Stimulated activated naive CD4-positive, alpha-beta T cell (primary cell): ENCODE measurements at regions not wholly inside any gene's neighbourhood (a gene's known extent, or its start where the extent isn't known, plus 50 kb on each side); places are given as distances from the start of the nearest gene placed in this dataset.
"Not testable (repeated sequence)": the region's sequence is repeated elsewhere in the genome, so short reads cannot be mapped to it uniquely, and the experiment has no call there.

Experiments used
- DNase-seq, 6 experiments: peaks; one replicate each; lab custom pipeline; 2025; lab: John Stamatoyannopoulos, UW

DNA sequence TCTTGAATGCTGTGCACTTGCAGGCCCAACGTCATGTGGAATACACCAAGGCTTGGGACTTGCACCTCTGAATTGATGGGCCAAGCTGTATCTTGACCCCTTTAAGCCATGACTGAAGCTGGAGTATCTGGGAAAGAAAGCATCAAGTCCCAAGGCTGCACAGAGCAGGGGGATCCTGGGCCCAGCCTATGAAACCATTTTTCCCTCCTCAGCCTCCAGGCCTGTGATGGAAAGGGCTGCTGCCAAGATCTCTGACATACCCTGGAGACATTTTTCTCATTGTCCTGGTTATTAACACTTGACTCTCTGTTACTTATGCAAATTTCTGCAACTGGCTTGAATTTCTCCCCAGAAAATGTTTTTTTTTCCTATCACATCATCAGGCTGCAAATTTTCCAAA lies 174.0 kb upstream of the SNX2 start:
- DNase-seq, result no peak

DNA sequence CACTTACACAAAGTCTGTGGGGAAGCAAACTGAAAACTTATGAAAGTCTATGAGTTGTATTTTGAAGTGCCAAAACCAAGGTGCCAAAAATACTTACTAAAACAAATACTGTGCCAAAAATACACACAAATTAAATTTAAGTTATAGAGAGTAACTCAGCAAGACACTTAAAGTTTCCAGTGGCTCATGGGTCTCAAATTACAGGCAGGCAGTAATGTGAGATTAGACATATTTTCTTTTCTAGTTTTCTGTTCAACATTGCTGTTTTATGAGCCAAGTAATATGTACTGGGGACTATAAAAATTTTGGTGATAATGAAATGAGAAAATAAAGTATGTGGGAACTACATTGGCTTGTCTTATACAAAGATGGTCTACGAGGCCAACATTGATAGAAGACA lies 172.2 kb upstream of the SNX2 start:
- no peak for DNase-seq

DNA sequence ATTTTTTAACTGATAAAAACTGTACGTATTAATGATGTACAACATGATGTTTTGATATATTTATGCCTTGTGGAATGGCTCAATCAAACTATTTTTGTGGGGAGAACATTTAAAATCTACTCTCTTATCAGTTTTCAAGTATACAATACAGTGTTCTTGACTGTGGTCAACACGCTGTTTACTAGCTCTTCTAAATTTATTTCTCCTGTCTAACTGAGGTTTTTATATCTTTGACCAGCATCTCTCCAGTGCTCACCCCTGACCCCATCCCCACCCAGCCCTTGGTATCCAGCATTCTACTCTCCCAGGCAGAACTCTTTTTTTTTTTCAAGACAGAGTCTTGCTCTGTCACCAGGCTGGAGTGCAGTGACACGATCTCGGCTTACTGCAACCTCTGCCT lies 169.6 kb upstream of the SNX2 start:
- no peak for DNase-seq

DNA sequence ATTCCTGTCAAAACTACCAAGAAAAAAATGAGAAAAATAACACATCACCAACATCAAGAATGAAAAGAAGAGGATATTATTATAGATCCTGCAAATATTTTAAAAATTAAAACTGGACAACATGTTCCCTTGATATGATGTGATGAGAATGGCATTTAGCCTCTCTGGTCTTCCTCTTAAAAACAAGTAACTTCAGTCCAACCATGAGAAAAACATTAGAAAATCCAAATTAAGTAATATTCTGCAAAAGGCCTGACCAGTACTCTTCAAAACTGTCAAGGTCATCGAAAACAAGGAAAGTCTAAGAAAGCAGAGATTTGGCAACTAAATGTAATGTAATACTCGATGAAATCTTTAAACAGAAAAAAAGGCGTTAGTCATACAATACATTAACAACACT lies 167.1 kb upstream of the SNX2 start:
- no peak for DNase-seq

DNA sequence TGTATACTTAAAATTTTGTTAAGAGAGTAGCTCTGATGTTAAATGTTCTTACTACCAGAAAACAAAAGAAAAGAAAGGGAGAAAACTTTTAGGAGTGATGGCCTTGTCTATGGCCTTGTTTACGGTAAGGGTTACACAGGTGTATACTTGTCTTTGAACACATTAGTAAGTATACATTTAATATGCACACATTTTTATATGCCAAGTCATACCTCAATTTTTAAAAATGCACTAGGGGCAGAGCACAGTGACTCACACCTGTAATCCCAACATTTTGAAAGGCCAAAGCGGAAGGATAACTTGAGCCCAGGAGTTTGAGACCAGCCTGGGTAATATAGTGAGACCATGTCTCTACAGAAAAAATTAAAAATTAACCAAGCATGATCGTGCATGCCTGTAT lies 166.7 kb upstream of the SNX2 start:
- DNase-seq, result no peak

DNA sequence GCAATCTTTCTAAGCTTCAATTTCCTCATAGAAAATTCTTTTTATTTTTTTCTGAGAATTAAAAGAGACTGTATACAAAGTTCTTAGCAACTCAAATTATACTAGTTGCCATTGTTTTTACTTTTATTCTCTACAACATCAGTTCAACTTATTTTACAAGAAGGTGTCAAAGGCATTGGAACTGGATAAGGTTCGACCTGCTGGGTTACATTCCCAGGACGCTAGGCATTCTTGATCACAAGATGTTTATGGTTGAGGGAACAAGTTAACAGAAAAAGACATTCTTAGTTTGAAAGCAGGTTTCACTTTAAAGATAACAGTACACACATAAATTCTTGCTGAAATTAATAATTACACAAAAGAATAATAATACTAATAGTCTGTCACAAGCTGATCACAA lies 163.5 kb upstream of the SNX2 start:
- DNase-seq, result no peak

DNA sequence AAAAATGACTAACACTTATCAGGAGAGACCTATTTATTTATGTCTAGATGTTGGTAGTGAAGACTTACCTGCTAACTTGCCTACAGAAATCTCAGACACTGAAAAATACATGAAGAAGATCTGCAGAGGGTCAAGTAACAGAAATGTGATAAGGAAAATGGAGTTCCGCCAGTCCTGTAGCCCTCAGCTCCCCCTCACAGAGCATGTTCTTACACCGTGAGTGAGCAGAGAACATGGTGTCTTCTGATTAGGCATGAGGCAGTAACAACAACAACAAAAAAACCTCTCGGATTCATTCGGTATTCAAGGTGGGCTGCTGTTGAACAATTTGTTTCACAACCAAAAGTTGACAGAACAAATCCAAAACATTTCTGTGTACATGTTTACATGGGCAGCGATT lies 162.0 kb upstream of the SNX2 start:
- DNase-seq, result no peak

DNA sequence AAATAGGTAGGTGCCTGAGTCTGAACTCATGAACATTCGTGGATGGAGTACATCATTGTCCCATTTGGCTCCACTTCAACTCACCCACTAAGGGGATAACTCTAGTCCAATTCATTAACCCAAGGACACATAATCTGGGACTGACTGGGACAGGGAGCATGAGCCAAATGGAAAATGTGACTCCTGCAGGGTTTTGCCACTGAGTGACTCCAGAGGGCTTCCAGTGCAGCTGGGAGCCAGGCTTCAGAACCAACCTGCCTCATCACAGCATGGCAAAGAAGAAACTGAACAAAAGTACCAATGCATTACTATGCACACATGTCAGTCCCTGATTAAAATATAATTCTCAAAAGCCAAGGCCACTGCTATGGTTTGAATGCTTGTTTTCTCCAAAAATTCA lies 159.7 kb upstream of the SNX2 start:
- no peak for DNase-seq

DNA sequence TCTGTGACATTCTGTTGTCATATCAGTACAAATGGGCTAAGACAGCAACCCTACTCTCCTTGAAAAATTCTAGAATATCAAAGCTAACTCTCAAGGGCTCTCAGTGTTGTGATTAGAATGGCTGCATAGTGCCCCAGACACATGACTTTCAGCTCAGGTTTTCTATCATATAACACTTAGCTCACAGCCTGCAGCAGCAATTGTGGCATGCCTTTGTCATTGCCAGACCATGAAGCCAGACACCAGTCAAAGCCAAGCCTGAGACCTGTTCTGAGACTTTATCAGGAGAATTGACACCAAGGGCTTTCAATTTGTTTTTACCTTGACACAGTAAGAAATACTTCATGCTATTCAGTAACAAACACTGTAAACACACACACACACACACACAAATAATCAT lies 159.0 kb upstream of the SNX2 start:
- DNase-seq, result no peak

DNA sequence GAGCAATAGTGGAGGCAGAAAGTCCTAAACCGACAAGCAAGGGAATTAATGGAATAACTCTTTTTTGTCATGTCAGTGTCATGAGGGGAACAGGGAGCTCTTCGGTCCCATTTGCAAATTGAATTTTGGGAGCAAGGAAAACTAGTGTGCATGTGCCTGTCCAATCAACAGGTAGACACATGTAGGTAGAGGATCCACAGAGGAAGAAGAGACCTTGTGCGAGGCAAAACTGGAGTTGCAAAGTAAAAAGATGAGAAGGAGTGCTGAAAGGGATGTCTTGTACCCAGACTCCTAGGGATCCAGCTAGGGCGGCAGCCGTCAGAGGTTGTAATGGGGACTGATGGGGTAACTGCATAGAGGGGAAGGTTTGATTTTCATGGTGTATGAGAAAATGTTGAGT lies 156.8 kb upstream of the SNX2 start:
- DNase-seq, result not testable (repeated sequence)

DNA sequence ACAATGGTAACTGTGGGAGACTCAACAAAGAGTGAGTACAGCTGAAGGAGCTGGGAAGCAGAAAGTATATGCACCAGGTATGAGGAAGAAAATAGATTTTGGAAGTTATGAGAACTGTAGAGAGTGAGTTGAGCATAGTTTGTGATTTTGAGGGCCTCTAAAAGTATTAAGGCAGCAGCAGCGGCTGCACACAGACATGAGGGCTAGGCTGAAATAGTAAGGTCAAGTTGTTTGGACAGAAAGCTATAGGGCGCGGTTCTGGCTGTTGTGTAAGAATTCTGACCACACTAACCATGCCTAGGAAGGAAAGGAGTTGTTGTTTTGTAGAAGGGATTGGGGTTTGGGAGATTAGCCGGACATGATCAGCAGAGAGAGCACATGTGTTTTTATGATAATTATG lies 154.1 kb upstream of the SNX2 start:
- not testable (repeated sequence) for DNase-seq

DNA sequence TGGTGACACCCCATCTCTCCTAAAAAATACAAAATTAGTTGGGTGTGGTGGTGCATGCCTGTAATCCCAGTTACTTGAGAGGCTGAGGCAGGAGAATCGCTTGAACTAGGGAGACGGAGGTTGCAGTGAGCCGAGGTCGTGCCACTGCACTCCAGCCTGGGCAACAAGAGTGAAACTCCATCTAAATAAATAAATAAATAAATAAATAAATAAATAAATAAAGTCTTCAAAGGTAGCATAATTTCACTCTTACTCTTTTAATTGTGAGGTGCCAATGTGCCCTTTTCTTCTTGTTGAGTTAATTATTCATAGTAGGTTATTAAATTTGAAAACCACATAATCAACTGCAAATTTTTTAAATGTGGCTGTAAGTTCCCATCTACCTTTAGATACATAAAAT lies 146.2 kb upstream of the SNX2 start:
- DNase-seq, result not testable (repeated sequence)

DNA sequence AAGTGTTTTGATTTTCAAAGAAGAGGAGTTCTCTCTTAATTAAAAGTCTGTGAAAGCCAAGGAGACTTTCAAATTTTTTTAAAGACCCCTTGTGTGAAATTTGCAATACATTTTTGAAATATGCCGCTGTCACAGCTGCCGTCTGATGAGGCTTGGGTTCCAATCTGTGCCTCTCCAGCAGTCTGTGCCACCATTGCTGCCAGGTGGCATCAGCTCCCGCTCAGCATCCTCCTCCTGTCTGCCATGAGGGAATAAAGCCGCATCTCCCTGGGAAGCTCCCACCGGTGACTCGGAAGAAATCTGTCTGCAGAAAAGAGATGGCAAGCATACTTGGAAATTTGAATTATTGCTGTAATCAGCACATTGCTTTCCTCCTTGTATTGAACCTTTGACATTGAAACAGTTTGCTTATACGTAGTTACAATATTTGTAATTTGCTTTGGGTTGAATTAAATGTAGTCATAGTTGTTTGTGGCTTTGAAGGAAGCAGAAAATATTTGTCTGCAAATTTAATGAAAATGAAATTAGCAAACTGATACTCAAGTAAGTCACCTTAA lies 145.7 kb upstream of the SNX2 start:
- no peak for DNase-seq

DNA sequence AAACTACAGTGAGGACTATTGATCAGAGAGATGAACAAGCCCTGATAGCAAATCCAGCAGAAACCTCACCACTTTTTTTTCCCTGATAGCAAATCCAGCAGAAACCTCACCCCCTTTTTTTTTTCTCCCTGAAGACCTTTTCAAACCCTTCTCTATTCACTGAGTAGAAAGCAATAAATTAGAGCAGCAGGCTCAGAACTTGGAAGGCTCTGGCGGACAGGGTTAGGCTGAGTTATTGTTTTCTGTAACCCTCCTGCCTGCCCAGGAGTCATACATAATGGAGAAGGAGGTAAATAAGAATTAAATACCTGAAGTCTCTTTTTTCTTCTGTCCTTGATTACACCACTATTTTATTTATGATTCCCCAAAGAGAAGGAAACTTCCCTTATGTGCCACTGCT lies 136.3 kb upstream of the SNX2 start:
- DNase-seq, result no peak

DNA sequence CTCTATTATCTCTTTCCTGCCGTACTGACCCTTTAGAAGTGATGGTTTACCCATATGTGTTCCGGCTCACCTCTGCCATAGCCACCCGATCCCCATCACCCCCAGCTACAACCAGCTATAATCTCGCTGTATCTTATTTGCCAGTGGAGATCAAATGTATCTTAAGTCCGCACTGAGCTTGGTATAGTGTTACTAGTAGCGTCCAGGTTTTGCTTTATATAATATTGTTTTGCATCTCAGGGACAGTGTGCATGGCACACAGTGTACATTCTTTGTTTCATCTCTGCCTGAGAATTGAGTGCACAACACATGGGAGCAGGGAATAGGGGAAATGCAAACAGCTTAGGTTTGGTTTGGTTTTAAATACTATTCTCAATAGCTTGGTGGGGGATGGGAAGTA lies 135.8 kb upstream of the SNX2 start:
- DNase-seq, result no peak

DNA sequence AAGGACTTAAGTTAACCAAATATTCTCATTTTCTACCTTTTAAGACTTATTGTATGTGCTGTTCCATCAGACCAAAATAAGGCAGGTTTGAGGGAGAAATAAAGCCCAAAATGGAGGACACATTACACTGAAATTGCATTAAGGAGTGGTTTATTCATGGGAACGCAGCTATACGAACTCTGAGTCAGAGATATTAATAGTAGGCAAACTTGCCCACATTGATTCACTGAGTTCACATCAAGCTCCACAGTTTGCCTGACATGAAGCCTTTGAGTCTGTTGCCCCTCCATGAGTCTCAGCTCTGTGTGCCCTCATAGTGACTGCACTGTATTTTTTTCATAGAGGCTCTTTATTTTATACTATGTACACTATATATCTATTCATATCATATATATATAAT lies 135.0 kb upstream of the SNX2 start:
- no peak for DNase-seq

DNA sequence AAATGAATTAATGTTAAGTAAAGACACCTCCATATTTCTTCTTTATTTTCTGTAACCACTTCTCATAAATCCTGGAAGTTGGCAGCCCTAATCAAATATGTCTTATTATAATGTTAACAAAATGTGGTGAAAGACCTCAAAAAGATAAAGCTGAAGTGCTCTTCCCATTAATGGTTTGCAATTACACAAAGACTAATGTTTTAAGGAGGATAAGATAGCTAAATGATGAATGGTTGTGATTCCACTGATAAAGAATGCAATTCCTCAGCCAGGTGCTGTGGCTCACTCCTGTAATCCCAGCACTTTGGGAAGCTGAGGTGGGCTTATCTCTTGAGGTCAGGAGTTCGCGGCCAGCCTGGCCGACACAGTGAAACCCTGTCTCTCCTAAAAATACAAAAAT lies 125.8 kb upstream of the SNX2 start:
- no peak for DNase-seq

DNA sequence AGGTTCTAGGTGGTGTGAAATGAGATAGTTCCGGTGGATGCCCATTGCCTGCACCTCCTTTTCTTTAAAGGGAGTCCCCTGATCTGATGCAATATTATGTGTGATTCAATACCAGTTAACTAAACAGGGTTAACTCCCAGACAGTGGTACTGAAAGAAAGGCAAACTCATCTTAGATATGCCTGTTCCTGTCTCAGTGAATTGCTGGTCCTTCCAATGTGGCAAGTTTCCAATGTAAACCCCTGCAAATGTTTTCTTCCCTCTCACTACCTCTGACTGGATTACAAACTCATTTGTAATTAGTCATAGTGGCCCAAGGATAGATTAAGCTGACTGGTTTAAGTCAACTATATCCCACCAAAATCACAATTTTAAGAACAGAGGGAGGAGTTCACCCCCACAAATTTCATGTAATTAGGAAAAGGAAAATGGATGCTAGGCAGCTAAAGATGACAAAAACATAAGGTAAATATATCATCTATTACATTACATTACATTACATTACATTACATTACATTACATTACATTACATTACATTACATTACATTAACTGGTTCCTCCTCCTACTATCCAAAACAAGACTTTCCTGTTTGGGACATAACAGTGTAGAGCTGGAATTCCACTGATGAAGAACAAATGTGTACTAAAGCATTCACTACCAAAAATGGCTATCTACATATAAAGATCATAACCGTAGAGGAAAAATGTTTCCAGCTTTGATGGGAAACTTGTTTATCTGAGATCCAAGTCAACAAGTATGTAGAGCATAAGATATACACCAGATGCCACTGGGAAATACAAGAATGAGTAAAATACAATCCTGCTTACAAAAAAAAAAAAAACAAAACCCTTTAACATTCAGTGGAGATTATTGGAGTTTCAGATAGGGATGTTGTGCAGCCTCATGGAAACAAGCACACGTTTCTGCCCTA lies 121.5 kb upstream of the SNX2 start:
- DNase-seq, result no peak

DNA sequence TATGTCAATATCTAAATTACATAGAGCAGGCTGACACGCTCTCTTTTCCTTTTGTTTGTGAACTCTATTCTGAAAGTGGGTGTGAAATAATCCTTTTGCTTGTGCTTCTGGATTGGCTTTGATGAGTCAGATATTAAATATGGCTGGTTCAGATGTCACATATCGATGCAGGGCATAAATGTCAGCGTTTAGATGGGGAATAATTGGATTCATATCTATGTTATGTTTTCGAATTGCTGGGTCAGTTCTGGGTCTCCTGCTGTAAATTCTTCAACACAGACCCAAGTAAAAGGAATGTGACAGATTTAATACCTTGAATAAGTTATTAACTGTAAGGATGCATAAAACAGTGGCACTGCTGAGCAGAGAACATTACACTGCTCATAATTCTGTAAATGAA lies 118.7 kb upstream of the SNX2 start:
- DNase-seq, result no peak

DNA sequence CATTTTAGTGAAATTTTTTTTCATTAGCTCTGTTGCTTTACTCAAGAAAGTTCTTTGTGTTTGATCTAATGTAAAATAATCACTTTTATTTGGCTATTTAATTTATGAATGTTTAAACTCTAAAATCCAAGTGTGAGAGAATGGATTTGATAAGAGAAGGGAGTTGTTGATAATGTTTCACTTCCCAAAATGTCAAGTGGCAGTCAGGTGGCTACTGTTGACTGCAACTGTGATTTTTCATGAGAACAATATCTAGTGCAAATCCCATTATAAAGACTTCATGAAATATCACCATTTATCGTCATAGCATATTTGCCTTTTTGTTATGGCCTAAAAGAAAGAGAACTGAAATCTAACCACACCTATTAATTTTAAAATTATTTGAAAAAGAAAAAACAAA lies 118.3 kb upstream of the SNX2 start:
- DNase-seq, result no peak

DNA sequence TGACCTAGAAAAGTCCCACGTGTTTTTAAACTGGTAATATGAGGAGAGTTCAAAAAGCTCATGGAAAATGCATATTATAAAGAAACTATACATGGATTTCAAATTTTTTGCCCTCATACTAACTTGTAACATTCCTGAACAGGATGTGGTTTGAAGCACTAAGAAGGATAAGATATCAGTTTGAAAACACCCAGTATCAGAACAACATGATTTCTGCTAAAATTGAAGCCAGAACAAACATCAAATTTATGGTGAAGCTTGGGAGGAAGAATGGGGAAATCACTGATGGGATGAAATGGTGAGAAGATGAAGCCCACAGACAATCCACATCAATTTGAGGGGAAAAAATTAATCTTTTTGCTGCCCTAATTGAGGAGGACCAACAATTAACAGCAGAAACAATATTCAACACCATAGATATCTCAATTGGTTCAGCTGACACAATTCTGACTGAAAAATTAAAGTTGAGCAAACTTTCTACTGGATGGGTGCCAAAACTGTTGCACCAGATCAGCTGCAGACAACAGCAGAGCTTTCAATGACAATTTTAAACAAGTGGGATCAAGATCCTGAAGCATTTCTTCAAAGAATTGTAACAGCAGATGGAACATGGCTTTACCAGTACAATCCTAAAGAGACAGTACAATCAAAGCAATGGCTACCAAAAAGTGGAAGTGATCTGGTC lies 113.2 kb upstream of the SNX2 start:
- no peak for DNase-seq

DNA sequence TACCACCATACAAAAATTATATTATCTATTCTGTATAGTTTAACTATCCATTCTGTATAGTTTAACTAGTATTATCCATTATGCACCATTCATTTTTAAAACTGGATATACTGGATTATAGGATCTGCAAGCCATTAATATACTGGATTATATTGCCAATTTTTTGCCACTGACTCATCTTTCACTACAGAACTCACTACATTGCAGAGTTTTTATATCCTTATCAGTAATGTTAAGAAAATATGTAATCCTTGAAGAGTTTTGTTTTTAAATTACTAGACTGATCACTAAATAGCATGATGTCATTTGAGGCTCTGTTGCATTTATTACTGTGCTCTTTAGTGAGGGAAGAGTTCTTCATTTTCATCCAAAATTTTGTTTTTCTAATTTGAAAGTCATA lies 109.8 kb upstream of the SNX2 start:
- no peak for DNase-seq

DNA sequence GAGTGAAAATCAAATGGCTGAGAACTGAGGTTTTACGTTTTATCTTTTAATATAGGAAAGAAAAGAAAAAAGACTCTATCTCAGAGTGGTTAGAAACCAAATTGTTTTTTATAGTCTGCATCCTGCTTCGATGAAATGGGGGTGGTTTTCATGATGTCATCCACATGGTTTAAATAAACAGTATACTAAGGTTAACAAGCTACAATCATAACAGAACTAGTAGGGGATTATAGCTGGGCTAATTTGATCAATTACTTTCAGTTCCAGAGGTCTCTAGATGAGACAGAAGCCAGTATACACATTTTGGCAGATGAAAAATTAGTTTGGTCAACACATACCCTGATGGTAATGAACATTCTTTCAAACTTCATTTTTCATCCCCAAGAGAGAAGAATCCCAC lies 106.3 kb upstream of the SNX2 start:
- no peak for DNase-seq
